ENCODE measurements at regions not wholly inside any gene's neighbourhood (a gene's known extent, or its start where the extent isn't known, plus 50 kb on each side); places are given as distances from the start of the nearest gene placed in this dataset.
"Not testable (repeated sequence)": the region's sequence is repeated elsewhere in the genome, so short reads cannot be mapped to it uniquely, and the experiment has no call there.

DNA sequence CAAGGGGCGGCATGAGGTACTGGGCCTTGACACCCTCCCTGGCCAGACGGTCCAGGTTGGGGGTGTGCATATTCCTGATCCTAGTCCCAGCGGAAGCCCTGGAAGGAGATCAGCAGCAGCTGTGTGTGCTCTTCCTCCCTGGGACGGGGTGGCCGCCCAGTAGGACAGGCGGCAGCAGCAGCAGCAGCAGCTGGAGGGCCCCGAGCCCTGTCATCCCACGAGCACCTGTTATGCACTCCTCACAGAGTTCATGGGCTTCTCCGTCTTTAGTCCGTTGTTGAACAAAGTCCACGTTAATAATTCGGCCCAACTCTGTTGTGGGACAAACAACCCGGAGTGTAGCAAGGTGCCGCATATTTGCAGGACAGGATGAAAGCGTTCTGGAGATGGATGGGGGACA lies 205.6 kb downstream of the OTOP1 start:
- not testable (repeated sequence) for H4K20me1 ChIP-seq (ENCODE audit: insufficient read depth, low read length, poor library complexity, severe bottlenecking); H3K4me1 ChIP-seq (ENCODE audit: insufficient read depth, low read length, poor library complexity, severe bottlenecking); H3F3A ChIP-seq (ENCODE audit: low read depth); H2AFZ ChIP-seq (ENCODE audit: low read length); H3K27me3 ChIP-seq (ENCODE audit: insufficient read depth, low read length, poor library complexity, severe bottlenecking); H3K36me3 ChIP-seq (ENCODE audit: insufficient read depth, low read length); H3K79me2 ChIP-seq (ENCODE audit: insufficient read depth, low read length); H3K4me3 ChIP-seq (ENCODE audit: low read length, poor library complexity, severe bottlenecking); H3K9me2 ChIP-seq (replicated peaks; ENCODE audit: low read depth, low read length); H3K9me3 ChIP-seq (ENCODE audit: insufficient read depth, low read depth, low read length); H3K4me2 ChIP-seq (ENCODE audit: low read depth, low read length, poor library complexity, severe bottlenecking); H3K9ac ChIP-seq (ENCODE audit: low read depth, low read length, poor library complexity, severe bottlenecking)

DNA sequence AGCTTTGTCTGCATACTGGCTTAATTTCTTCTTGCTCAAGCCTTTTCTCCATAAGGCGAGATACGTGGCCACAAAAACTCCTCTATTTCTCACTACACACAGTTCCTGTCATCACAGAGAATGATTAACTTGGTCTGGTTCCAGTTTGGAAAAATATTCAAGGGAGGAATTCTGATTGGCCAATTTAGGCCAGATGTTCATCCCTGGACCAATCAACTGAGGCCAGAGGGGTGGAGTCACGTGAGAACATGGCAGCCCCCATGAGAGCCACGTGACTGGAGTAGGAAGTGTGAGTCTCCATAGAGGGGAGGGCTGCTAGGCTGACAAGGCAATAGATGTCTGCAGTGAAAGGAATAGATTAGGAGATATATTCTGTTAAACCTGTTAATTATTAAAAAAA lies 200.0 kb downstream of the OTOP1 start:
- H3K9me2 ChIP-seq (replicated peaks; ENCODE audit: low read depth, low read length); H3K36me3 ChIP-seq (ENCODE audit: insufficient read depth, low read length); H2AFZ ChIP-seq (ENCODE audit: low read length); H3K4me2 ChIP-seq (ENCODE audit: low read depth, low read length, poor library complexity, severe bottlenecking); H3K9me3 ChIP-seq (ENCODE audit: insufficient read depth, low read depth, low read length); H3K9ac ChIP-seq (ENCODE audit: low read depth, low read length, poor library complexity, severe bottlenecking); H4K20me1 ChIP-seq (ENCODE audit: insufficient read depth, low read length, poor library complexity, severe bottlenecking); H3K27me3 ChIP-seq (ENCODE audit: insufficient read depth, low read length, poor library complexity, severe bottlenecking); H3K79me2 ChIP-seq (ENCODE audit: insufficient read depth, low read length); H3K4me1 ChIP-seq (ENCODE audit: insufficient read depth, low read length, poor library complexity, severe bottlenecking); H3K4me3 ChIP-seq (ENCODE audit: low read length, poor library complexity, severe bottlenecking); H3F3A ChIP-seq (ENCODE audit: low read depth): not testable (repeated sequence)

DNA sequence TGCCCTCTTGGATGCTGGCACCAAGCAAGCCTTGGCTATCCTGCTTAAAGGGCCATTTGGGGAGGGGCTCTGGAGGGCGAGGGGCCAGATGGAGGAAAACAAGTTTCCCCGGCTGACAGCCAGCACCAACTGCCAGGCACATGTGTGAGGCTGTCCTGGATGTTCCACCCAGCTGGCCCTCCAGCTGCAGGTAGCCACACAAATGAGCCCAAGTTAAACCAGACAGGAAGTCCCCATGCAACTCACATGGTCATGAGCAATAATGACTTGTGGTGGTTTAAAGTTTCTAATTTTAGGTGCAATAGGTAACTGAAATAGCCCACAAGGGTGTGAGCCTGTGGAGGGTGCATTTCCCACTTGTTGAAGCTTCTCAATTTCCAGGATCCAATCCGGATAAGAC lies 198.0 kb downstream of the OTOP1 start:
- H3K36me3 ChIP-seq (ENCODE audit: insufficient read depth, low read length); H2AFZ ChIP-seq (ENCODE audit: low read length); H3K9me3 ChIP-seq (ENCODE audit: insufficient read depth, low read depth, low read length); H3F3A ChIP-seq (ENCODE audit: low read depth); H3K4me3 ChIP-seq (ENCODE audit: low read length, poor library complexity, severe bottlenecking); H3K27me3 ChIP-seq (ENCODE audit: insufficient read depth, low read length, poor library complexity, severe bottlenecking); H3K9me2 ChIP-seq (replicated peaks; ENCODE audit: low read depth, low read length); H3K79me2 ChIP-seq (ENCODE audit: insufficient read depth, low read length); H4K20me1 ChIP-seq (ENCODE audit: insufficient read depth, low read length, poor library complexity, severe bottlenecking); H3K4me1 ChIP-seq (ENCODE audit: insufficient read depth, low read length, poor library complexity, severe bottlenecking); H3K9ac ChIP-seq (ENCODE audit: low read depth, low read length, poor library complexity, severe bottlenecking): not testable (repeated sequence)
- H3K4me2 ChIP-seq (ENCODE audit: low read depth, low read length, poor library complexity, severe bottlenecking): peak overlapping the region; percentile 31

DNA sequence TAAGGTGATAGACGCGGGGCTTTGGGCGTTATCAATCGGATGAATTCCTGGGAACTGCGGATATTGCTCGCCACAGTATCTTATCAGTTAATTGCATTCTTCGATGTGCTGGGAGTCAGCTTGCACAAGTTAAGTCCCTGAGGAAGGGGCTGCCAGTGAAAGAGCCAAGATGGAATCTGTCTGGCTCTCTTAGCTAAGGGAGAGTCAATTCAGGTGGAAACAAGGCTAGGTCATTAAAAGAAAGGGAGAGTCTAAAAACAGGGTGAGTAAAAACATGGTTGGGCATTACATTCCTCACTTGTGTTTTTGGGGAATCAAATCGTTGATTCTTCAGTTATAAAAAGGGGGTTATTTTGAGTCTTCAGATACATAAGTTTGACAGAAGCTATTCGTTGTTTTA lies 196.2 kb downstream of the OTOP1 start:
- H3K4me2 ChIP-seq (ENCODE audit: low read depth, low read length, poor library complexity, severe bottlenecking); H3K9me3 ChIP-seq (ENCODE audit: insufficient read depth, low read depth, low read length); H3K9me2 ChIP-seq (replicated peaks; ENCODE audit: low read depth, low read length); H3K4me1 ChIP-seq (ENCODE audit: insufficient read depth, low read length, poor library complexity, severe bottlenecking); H2AFZ ChIP-seq (ENCODE audit: low read length); H3K4me3 ChIP-seq (ENCODE audit: low read length, poor library complexity, severe bottlenecking); H3F3A ChIP-seq (ENCODE audit: low read depth); H3K79me2 ChIP-seq (ENCODE audit: insufficient read depth, low read length); H3K9ac ChIP-seq (ENCODE audit: low read depth, low read length, poor library complexity, severe bottlenecking); H4K20me1 ChIP-seq (ENCODE audit: insufficient read depth, low read length, poor library complexity, severe bottlenecking); H3K27me3 ChIP-seq (ENCODE audit: insufficient read depth, low read length, poor library complexity, severe bottlenecking); H3K36me3 ChIP-seq (ENCODE audit: insufficient read depth, low read length): not testable (repeated sequence)

DNA sequence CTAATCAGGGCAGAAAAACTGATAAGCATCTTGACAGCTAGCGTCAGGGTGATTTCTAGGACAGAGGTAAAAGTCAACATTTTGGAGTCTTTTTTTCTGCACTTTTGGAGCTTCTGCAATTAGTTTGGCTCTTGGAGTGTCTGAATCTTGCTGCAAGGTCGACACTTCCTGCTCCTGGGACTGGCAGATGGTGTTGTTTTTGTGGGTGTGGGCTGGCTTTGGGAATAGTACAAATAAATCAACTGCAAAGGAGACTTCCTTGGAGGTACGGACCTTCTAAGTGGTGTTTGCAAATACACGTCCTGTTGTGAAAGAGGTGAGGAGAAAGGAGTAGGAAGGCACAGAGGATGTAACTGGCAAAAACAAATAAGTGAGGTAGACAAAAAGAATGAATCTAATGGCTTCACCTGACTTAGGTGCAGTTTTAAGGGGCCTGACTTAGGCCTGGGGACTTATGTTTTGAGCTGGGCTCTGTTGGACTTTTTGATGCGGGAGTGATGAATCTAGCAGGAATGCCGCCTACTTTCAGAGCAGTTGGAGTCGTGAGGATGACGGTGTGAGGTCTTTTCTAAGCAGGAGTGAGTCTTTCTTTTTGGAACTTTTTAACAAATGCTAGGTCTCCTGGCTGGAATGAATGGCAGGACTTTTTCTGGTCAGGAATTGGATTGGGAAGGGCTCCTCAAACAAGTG lies 195.1 kb downstream of the OTOP1 start:
- not testable (repeated sequence) for H4K20me1 ChIP-seq (ENCODE audit: insufficient read depth, low read length, poor library complexity, severe bottlenecking); H3K4me1 ChIP-seq (ENCODE audit: insufficient read depth, low read length, poor library complexity, severe bottlenecking); H3K79me2 ChIP-seq (ENCODE audit: insufficient read depth, low read length); H3K4me2 ChIP-seq (ENCODE audit: low read depth, low read length, poor library complexity, severe bottlenecking); H3K9me2 ChIP-seq (replicated peaks; ENCODE audit: low read depth, low read length); H3K9ac ChIP-seq (ENCODE audit: low read depth, low read length, poor library complexity, severe bottlenecking); H3K36me3 ChIP-seq (ENCODE audit: insufficient read depth, low read length); H3K4me3 ChIP-seq (ENCODE audit: low read length, poor library complexity, severe bottlenecking); H3K9me3 ChIP-seq (ENCODE audit: insufficient read depth, low read depth, low read length); H3K27me3 ChIP-seq (ENCODE audit: insufficient read depth, low read length, poor library complexity, severe bottlenecking); H2AFZ ChIP-seq (ENCODE audit: low read length); H3F3A ChIP-seq (ENCODE audit: low read depth)

DNA sequence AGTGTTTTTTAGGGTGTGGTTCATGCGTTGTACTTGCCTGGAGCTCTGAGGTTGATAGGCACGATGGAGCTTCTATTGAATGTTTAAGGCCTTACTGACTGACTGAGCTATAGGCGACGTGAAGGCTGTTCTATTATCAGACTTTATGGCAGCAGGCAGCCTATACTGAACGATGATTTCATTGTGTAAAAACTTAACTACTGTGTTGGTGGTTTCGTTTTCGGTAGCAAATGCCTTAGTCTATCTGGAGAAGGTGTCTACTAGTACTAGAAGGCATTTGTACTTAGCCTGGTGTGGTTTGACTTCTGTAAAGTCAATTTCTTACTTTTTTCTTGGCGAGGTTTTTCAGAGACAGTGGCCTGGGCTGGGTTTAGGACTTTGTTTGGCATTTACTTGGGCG lies 194.4 kb downstream of the OTOP1 start:
- not testable (repeated sequence) for H2AFZ ChIP-seq (ENCODE audit: low read length); H4K20me1 ChIP-seq (ENCODE audit: insufficient read depth, low read length, poor library complexity, severe bottlenecking); H3K9me3 ChIP-seq (ENCODE audit: insufficient read depth, low read depth, low read length); H3K9ac ChIP-seq (ENCODE audit: low read depth, low read length, poor library complexity, severe bottlenecking); H3K27me3 ChIP-seq (ENCODE audit: insufficient read depth, low read length, poor library complexity, severe bottlenecking); H3K4me2 ChIP-seq (ENCODE audit: low read depth, low read length, poor library complexity, severe bottlenecking); H3K9me2 ChIP-seq (replicated peaks; ENCODE audit: low read depth, low read length); H3K36me3 ChIP-seq (ENCODE audit: insufficient read depth, low read length); H3K4me1 ChIP-seq (ENCODE audit: insufficient read depth, low read length, poor library complexity, severe bottlenecking); H3K4me3 ChIP-seq (ENCODE audit: low read length, poor library complexity, severe bottlenecking); H3K79me2 ChIP-seq (ENCODE audit: insufficient read depth, low read length); H3F3A ChIP-seq (ENCODE audit: low read depth)

DNA sequence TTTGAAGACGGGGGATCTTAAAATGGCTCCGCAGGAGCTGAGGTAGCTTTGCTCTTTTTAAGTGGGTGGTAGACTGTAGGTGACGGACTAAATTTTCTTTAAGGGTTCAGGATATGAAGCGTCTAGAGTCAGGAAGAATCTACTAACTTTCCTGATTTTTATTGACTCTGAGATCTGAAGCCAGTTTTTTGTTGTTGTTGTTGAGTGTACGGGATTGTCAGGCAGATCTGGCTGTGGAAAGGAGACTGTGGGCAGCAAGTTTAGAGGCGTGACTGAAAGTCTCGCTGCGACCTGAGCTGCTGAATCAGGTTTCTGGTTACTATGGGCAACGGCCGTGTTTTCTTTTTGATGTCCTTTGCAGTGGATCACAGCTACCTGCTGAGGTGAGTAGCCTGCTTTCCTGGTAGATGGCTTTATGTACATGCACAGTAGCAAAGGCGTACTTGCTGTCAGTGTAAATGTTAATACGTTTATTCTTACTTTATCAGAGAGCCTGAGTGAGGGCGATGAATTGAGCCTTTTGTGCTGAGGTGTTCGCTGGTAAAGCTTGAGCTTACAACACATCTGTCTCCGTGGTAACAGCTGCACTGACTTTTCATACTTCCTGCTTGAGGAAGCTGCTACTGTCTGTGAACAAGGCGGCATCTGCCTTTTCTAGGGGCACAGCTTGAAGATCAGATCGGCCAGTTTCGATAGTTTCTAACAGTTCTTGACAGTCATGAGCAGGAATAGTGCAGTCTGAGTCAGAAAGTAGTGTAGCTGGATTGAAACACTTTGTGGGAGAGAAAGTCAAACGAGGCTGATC lies 193.7 kb downstream of the OTOP1 start:
- H3K4me2 ChIP-seq (ENCODE audit: low read depth, low read length, poor library complexity, severe bottlenecking); H3K4me1 ChIP-seq (ENCODE audit: insufficient read depth, low read length, poor library complexity, severe bottlenecking); H3K9me3 ChIP-seq (ENCODE audit: insufficient read depth, low read depth, low read length); H3K4me3 ChIP-seq (ENCODE audit: low read length, poor library complexity, severe bottlenecking); H3K9me2 ChIP-seq (replicated peaks; ENCODE audit: low read depth, low read length); H4K20me1 ChIP-seq (ENCODE audit: insufficient read depth, low read length, poor library complexity, severe bottlenecking); H2AFZ ChIP-seq (ENCODE audit: low read length); H3K36me3 ChIP-seq (ENCODE audit: insufficient read depth, low read length); H3K9ac ChIP-seq (ENCODE audit: low read depth, low read length, poor library complexity, severe bottlenecking); H3F3A ChIP-seq (ENCODE audit: low read depth); H3K27me3 ChIP-seq (ENCODE audit: insufficient read depth, low read length, poor library complexity, severe bottlenecking); H3K79me2 ChIP-seq (ENCODE audit: insufficient read depth, low read length): not testable (repeated sequence)

Measured in Loucy (cell line).